B cell (primary cell): ENCODE measurements at regions not wholly inside any gene's neighbourhood (a gene's known extent, or its start where the extent isn't known, plus 50 kb on each side); places are given as distances from the start of the nearest gene placed in this dataset.

Experiments used
- EZH2 ChIP-seq: IDR thresholded peaks from 2 replicates; pipeline ENCODE4 v1.6.1; 2012; ENCODE audit warnings: borderline replicate concordance, low read depth, mild to moderate bottlenecking, moderate library complexity, low read length; ENCODE audit not compliant: insufficient read depth, poor library complexity, severe bottlenecking
- TF ChIP-seq, protein P1 (sequence below): fragments of 200-600 bp; IDR thresholded peaks from one replicate; pipeline ENCODE4 v1.8.0; 2022; ENCODE audit warnings: antibody characterized with exemption, mild to moderate bottlenecking

DNA sequence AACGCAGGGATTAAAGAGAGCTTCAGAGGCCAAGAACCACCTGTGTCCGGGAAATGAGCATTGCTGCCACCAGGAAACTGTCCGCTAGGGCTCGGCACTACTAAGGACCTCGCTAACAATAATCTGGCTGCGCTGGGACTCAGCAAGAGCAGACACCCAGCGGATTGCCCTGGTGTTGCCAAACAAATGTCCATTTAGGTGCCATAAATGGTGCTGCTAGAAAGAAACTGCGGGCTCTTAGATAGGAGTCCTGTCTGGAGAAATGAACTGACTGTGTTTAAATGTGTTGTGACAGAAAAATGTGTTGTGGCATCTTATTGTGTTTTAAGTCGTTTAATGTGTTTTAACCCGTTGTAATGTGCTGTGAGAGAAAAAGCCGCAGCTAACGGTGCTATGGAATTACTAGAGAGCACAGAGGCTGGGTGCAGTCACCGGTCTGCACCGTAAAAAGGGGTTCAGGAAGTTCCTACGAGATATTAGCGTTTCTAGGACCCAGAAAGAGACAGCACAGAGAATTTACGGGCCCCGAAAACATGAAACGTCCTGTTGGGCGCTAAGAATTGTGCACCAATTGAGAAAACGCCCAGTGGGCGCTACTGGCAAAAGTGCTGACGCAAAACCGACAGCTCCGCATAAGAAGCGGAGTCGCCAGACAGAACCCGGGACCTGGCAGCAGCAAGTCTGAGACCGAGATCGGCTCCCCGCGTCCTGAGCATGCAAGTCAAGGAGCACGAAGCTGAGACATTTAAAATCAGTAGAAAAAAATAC, 90.6 kb downstream of the ANXA2R start:
- TF ChIP-seq, protein P1, sequence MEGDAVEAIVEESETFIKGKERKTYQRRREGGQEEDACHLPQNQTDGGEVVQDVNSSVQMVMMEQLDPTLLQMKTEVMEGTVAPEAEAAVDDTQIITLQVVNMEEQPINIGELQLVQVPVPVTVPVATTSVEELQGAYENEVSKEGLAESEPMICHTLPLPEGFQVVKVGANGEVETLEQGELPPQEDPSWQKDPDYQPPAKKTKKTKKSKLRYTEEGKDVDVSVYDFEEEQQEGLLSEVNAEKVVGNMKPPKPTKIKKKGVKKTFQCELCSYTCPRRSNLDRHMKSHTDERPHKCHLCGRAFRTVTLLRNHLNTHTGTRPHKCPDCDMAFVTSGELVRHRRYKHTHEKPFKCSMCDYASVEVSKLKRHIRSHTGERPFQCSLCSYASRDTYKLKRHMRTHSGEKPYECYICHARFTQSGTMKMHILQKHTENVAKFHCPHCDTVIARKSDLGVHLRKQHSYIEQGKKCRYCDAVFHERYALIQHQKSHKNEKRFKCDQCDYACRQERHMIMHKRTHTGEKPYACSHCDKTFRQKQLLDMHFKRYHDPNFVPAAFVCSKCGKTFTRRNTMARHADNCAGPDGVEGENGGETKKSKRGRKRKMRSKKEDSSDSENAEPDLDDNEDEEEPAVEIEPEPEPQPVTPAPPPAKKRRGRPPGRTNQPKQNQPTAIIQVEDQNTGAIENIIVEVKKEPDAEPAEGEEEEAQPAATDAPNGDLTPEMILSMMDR: peak; percentile 76
- TF ChIP-seq EZH2: no peak
